ENCODE measurements at regions not wholly inside any gene's neighbourhood (a gene's known extent, or its start where the extent isn't known, plus 50 kb on each side); places are given as distances from the start of the nearest gene placed in this dataset.
"Not testable (repeated sequence)": the region's sequence is repeated elsewhere in the genome, so short reads cannot be mapped to it uniquely, and the experiment has no call there.

DNA sequence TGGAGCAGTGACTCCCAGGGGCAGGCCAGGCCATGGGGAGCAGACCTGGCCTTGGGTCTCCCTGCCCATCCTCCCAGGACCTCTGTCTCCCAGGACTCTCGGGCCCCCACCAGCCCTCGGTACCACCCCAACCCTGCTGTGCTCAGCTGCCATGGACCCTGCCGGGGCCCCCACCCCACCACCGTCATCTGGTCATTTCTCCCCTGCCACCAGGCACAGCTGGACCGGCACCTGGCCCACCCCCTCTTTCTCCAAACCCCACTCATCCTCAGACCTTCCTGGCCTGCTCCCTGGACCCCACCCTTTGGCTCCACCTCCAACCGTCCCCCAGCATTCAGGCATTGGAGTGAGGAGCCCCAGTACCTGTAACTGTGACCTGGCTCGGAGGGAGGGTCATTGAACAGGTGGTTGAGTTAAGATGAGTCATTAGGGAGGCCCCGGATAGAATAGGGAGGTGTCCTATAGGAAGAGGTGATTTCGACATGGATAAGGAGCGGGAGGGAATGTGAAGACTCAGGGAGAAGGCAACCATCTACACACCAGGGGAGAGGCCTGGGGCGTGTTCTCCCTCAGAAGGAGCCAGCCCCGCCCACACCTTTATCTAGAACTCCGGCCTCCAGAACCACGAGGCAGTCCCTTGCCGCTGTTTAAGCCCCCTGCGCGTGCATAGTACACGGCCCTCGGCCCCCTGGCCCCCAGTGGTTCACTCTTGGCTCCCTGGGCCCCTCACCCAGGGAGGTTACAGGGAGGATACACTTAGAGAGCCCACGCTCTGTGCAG, 1395.9 kb downstream of the BRD1 start:
- no peak for DNase-seq

DNA sequence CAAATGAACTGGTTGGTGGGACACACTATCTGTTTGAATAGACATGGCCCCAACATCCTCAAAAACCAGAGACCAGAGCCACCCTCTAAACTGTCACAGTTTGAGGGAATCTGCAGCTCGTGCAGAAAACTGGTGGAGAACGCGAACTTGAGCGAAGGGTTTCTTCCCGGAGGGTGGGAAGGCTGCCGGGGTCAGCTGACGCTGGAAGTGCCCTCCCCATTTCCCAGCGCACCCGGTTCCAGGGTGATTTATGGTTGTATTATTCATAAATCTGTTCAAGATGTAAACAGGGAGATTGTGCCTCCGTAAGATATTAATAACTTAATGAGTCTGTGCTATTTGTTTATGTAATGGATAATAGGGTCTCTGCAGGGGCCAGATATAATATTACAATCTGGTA, 1396.7 kb downstream of the BRD1 start:
- DNase-seq, result no peak

DNA sequence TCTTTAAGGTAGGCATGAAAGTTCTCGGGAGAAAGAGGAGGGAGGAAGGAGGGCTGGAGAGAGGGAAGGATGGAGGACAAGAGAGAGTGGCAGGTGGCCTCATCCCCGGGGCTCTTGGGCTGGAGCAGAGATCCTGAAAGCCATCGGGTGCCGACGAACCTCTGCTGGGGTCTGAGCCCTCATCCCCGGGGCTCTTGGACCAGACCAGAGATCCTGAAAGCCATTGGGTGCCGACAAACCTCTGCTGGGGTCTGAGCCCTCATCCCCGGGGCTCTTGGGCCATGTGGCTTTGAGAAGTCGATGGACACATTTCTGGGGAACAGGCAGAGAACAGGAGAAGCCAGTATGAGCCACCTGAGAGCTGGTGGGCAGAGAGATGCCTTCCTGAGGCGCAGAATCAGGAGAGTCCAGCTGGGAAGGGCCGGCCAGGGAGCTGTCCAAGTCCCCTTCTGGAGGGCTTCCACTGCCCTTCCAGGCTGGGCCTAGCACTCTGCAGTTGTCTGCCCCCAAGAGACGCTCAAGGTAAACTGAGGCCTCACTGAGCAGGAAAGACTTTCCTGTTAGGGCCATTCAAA, 1398.1 kb downstream of the BRD1 start:
- no peak for DNase-seq

DNA sequence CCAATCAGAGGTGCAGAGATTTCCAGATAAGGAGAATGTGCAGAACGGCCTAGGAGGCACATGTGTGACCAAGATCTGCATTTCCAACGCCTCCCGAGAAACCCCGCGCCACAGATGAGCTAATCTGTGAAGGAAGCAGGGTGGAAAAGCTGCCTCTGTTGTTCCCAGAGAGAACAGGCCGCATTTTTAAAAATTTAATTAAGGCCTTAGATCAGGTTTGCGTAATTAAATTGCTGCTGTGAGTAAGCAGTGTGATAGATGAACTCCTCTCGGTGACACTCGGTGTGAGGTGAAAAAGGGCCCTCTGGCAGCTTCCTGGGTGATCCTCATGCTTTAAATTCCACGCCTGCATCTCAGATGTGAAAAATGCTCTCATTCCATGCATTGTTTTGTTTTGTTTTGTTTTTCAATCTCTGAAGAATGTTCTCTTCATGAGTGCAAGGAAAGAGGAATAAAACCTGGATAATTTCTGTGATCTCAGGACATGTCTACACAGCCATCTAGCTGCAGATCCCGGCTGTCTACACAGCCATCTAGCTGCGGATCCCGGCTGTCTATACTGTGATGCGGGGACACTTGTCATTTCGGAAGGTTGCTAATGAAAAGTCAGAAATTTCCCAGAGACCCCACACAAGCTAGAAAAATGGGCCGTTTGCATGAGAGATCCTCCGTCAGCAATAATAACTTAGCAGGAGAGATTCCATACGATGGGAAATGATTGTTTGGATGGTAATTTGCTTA, 1398.9 kb downstream of the BRD1 start:
- no peak for DNase-seq

DNA sequence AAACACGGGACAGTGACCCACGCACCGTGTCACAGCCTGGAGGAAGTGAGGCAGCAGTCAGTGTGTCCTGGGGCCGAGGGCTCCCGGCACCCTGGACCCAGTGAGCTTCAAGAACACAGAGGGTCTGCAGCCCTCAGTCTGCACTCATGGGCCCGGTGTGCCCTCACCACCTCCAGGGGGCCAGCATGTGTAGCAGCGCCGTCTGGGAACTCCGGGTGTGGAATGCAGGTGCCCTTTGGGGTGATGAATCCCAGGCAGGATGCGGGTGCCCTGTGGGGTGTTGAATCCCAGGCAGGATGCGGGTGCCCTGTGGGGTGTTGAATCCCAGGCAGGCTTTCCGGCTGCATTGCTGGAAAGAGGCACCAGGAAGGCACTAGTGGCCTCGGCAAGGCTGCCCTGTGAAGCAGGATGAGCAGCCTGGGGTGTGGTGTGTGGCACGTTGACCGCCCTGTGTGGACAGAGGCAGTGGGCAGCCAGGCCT, 1399.9 kb downstream of the BRD1 start:
- no peak for DNase-seq

DNA sequence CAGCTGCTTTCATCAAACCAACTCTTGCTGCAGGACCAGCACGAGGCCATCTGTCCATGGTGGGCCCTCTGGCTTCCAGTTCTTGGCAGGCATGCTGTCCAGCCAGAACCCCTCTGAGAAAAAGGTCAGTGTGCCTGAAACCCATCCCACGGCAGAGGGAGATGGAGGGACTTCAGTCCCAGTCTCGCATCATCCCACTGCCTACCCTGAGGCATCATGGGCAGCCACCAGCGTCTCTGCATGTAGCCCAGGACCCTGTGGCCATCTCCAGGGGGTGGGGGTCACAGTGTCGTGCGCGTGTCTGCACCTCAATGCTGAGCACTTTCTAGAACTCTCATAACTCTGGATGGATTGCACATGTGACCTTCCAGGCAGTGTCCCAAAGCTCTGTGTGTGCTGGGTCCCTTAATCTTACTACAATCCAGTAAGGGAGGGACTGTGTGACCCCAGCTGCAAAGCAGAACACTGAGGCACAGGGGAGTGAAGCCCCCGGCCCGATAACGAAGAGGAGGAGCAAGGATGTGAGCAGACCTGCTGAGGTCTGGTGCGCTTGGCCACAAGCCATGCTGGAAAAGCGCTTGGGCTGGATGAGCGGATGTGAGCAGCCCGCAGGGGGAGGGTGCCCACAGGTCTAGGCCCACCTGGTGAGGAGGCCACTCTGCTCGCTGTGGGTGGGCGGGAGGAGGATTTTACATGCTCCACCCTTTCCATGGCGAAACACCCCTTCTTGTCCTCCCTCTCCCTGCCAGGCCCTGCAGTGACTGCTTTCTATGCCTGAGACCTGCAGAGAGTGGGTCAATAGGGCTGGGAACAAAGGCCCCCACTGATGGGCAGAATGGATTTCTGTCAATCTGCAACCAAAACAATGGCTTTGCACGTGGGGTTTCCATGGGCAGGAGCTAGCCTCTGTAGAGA, 1401.0 kb downstream of the BRD1 start:
- no peak for DNase-seq

DNA sequence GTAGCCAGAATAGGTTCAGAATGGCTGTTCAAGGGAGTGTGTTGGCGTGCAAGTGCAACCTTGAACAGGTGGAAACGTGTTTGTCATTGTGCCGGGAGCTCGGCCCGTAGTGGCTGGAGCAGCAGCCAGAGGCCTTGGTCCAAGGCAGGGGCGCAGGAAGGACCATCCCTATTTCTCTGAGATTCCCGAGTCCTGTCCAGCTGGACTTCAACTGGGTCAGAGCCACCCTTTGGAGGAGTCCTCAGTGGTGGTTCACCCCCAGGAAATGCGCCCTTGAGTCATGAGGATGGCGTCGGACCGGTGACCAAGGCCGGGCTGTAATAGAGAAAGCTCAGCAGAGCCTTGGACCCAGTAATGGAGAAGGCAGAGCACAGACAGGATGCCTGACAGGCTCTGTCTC, 1402.0 kb downstream of the BRD1 start:
- DNase-seq, result no peak

DNA sequence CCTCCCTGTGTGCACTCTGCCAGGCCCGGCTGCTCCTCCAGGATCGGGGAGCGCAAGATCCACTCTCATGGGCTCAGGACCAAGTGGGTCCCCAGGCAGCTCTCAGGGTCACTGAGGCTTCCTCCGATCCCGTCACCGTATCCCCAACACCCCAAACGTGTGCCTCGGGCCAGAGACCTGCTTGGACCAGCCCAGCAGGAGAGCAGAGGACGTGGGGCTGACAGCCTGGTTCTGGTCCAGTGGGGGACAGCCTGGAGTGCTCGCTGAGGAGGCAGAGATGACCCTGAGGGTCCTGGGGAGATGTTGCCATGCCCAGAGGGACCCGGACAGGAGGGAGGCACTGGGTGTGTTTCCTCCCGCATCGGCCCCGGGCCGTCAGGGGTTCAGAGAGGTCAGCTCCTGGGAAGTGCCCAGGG, 1402.6 kb downstream of the BRD1 start:
- DNase-seq, result no peak

DNA sequence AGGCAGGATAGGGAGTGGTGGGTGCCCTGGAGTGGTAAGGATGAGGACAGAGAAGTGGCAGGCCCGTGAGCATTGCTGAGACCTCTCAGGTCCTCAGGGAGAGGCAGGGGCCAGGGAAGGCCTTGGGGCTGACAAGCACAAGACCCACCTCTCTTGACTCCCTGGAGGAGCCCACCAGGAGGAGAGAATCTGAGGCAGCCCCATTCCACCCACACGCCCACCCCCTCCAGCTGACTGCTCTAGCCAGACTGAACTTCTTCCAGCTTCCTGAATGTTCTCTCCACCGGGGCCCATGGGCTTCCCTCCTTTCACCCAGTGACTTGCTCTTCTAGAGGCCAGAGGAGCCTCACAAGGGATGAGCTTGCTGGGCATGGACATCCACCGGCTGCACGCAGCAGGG, 1403.0 kb downstream of the BRD1 start:
- DNase-seq, result no peak

DNA sequence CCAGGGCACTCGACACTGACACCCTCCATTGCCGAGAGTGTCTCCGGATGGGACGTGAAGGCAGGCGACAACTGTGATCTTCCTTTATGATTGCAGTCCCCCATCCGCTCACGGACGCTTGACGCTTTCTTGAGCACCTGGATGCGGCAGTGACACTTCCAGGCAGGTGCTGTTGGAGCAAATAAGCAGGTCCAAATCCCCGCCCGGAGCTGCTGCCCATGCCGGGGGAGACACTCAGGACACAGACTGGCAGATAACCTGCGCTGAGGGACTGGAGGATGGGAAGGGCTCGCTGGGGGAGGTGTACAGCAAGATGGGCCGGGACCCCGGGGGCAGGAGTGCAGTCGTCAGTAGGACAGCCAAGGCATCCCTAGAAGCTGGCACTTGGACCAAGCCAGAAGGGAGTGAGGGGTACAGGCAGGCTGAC, 1403.5 kb downstream of the BRD1 start:
- no peak for DNase-seq

DNA sequence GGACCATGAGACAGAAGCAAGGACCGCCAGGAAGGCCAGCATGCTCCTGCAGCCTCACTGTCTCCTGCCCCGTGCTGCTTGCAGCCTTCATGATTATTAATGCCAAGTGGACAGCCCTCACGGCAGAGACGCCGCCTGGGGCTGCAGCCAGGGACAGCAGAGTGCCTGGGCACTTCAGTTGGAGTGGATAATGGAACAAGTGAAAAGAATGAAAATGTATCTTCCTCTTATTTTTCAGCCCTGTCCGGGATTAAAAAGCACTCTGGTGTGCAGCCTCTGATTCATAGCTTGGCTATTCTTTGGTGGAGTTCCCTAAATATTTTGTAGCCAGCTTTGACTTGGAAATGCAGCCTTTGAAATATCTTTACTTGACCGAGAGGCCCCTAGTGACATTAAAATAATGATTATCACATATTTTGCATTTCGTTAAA, 1404.2 kb downstream of the BRD1 start:
- no peak for DNase-seq

DNA sequence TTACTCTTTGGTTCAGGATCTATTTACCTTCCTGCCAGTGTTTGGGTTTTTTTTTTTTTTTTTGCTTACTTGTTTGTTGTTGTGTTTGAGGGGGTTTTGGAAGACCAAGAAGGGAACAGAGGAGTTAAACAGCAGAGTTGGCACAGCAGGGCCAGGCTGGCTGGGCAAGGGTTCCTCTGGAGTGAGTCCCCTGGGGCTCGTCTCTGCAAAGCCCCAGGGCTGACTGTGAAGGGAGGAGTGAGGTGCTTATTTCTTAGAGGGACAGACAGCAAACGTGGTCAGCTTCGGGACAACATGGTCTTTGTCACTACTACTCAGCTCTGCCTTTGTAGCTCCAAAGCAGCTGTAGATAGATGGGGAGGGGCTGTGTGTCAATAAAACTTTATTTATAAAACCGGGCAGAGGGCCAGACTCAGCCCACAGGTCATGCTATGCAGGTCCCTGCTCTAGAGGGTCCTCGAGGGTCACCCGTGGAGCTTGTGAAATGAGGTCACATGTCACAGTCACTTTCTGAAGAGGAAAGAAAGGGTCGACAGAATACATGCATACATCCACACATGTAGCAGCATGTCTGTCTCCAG, 1404.7 kb downstream of the BRD1 start:
- DNase-seq, result no peak

DNA sequence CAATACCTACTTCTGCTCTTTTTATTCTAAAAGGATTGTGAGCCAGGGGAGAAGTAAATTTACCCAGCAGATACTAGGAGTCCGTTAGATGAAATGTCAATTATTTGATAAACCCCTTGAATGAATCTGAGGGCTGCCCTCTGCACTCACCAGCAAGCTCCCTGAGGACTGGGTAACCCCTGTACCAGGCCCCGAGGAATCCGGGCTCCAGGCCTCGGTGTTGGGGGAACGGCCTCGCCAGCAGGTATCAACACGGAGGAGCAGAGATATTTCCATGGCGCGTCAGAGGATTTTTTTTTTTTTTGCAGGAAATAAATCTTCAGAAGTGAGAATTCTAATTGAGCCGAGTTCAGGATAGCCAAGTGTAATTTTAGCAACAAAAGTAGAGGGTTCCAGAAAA, 1408.8 kb downstream of the BRD1 start:
- no peak for DNase-seq

DNA sequence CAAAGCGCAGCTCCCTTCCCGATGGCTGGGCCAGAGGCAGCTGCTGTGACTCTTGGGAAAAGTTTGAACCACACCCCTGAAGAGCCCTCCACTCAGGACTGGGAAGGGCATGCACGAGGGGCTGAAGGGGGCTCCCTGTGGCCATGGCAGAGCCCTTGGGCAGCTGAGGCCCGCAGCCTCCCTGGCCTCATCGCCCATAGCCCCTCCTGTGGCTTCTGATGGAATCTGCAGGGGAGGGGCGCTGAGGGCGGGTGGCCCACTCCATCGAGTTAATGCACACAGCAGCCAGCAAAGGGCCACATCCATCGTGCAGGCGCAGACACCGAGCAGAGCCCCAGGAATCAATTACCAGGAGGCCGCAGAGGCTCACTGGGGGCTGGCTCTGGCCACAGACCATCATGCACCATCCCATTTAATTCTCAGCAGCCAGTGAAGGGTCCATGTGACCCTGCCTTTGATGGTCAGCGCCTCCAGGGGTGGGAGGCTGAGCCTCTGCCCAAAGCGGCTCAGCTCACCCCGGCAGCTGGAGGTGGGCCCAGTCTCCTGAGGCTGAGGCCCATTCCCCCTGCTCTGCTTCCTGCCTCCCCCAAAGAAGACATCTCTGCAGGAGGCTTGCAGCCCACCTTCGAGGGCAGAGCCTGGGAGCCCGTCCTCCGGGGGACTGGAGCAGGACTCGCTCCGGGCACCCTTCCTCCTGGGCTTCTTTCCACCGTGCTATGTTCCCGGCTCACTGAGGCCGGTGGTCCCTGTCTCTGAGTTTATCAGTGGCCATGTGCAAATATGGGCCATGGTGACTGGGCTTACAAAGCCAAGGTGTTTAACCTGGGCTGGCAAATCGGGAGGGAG, 1410.2 kb downstream of the BRD1 start:
- DNase-seq, result no peak

DNA sequence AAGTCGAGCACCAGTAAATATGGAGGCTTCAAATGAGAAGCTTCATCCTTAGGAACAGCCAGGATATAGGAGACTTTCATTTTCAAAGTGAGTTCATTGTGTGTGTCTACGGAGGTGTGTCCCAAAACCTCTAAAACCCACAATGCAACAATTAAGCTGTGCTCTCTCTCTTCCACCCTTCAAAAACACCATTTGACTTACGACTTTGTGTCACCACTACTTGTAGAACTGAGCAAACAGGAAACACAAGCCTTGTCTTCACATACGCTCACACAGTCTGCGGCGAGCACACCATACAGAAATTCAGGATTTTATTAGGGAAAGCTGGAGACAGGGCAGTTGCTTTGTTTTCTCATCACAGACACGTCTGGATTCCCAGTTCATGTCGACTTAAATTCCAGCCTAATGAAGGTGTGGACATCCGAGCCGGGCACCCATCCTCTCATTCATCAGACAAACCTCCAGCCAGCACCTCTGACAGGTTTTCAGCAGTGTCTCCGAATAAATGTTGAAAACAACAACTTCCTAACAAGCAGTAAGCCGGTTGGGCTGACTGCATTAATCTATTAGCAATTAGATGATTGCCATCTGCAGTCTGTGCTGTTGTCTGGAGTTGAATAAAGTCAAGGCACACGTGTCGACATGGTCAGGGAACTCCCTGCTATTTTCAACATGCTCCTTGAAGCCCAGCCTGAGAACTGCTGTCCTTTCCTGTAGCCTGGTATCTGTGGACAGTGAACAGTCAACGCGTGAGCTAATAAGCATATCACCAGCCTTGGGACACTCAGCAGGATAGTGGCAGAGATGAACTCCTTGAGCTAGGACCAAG, 1411.1 kb downstream of the BRD1 start:
- no peak for DNase-seq

DNA sequence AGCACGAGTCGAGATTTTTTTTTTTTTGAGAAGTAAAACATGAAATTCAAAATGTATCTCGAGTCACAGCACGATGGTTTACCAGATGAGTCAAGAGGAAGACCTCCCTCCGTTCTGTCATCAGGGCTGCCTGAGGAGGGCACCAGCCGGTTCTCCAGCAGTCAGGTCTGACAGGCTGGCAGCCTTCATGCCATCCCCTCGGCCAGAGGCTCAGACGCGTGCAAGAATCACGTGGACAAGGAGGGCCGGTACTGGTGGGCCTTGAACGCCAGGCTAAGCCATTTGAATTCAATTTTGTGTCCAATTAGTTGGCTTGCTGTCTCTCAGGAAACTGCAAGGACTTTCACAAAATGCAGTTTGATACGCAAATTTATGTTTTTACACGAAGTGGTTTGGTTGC, 1412.2 kb downstream of the BRD1 start:
- DNase-seq, result no peak

DNA sequence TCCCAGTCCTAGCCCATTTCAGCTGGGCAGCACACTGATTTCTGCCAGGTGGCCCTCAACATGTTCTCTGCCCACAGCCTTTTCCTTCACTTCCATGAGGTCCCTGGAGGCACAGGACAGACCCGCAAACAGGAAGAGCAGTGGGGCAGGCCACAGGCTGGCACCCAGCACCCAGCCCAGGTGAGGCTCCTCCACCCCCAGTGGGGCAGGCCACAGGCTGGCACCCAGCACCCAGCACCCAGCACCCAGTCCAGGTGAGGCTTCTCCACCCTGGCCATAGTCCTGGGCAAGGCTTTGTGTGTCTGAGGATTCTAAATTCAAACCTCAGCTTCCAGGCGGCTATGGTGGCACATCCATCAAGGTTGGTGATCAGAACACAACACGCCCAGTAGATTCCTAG, 1413.0 kb downstream of the BRD1 start:
- DNase-seq, result no peak

DNA sequence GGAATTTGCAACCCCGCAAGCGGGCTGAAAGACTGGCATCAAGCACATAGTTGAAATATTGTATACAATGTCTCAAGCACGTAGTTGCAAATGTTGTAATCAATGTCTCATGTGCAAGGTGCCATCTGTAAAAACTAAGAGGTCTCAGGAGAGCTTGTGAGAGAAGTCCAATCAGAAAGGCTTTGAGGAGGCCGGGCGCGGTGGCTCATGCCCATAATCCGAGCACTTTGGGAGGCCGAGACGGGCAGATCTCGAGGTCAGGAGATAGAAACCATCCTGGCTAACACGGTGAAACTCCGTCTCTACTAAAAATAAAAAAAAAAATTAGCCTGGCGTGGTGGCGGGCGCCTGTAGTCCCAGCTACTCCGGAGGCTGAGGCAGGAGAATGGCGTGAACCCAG, 1414.7 kb downstream of the BRD1 start:
- not testable (repeated sequence) for DNase-seq

DNA sequence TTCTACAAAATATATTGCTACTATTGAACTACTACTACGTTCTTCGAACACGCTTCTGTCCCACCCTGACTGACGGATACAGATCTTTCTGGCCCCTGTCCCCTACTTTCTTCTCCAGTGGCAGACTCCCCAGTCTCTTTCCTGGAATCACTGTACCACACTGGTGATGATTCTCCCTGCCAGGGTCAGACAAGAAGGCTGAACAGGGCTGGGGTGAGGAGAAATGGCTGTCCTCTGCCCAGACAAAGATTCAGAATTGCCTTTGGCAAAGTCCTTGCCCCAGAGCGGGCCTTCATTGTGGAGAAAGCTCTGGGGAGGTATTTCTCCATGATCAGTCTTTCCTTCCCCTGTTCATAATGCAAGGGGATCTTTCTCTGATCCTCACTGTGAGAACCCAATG, 1417.1 kb downstream of the BRD1 start:
- DNase-seq, result no peak

DNA sequence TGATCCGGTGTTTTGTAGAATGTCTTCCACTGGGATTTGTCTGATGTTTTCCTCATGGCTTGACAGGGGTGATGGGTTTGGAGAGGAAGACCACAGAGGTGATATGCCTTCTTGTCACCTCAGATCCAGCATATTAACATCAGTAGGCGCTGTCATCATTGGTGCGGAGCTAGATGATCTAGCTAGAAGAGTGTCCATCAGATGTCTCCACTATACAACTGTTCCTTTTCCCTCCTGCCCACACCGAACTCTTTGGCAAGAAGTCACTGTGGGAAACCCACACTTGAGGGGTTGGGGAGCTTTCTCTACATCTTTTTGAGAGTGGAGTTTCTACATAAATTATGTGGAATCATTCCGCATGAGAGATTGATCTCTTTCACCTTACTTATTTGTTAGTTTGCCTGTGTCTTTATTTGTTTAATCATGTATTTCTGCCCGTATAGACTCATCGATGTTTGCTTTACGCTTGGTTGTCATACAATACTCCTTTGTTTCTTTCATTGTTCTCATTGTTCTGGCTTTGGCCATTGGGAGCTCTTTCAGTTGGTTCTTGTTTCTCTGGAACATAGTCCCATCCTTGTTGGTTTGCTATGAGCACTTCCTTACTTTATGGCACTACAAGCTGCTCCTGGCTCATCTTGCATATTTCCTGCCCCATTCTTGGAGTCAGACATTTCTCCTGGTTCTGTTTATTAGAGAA, 1420.3 kb downstream of the BRD1 start:
- DNase-seq, result no peak

Measured in CD4-positive, alpha-beta T cell treated with Interleukin-1 beta for 1 hour (primary cell).